OCI-LY1 (cell line): ENCODE measurements at regions not wholly inside any gene's neighbourhood (a gene's known extent, or its start where the extent isn't known, plus 50 kb on each side); places are given as distances from the start of the nearest gene placed in this dataset.

Experiments
- H2AFZ ChIP-seq: fragments of 200-600 bp; sonication (generic), shearing (Covaris generic); 2 replicates; pipeline ENCODE4 v1.6.0; 2014; ENCODE audit warnings: antibody characterized with exemption, mild to moderate bottlenecking, low read length
- H3F3A ChIP-seq: fragments of 200-600 bp; sonication (generic), shearing (Covaris generic); 2 replicates; pipeline ENCODE4 v1.6.0; 2014; ENCODE audit warnings: mild to moderate bottlenecking, antibody characterized with exemption, low read length, moderate library complexity; ENCODE audit not compliant: insufficient read depth
- H3K27ac ChIP-seq: fragments of 200-600 bp; sonication (generic); 2 replicates; pipeline ENCODE4 v1.5.1; 2014; ENCODE audit warnings: low read length, mixed run types, mild to moderate bottlenecking, low read depth; ENCODE audit not compliant: poor library complexity, severe bottlenecking
- H3K27me3 ChIP-seq: fragments of 200-600 bp; sonication (generic); 2 replicates; pipeline ENCODE4 v1.6.0; 2014; ENCODE audit warnings: antibody characterized with exemption, mild to moderate bottlenecking, low read length, moderate library complexity; ENCODE audit not compliant: insufficient read depth
- H3K36me3 ChIP-seq: fragments of 200-600 bp; sonication (generic); 2 replicates; pipeline ENCODE4 v1.6.1; 2014; ENCODE audit warnings: mild to moderate bottlenecking, antibody characterized with exemption, low read length, moderate library complexity, mixed read lengths; ENCODE audit not compliant: insufficient read depth
- H3K4me1 ChIP-seq: fragments of 200-600 bp; sonication (generic); 2 replicates; pipeline ENCODE4 v1.5.1; 2014; ENCODE audit warnings: mild to moderate bottlenecking, low read length, moderate library complexity; ENCODE audit not compliant: insufficient read depth, severe bottlenecking
- H3K4me2 ChIP-seq: fragments of 200-600 bp; sonication (generic), shearing (Covaris generic); 2 replicates; pipeline ENCODE4 v1.6.1; 2014; ENCODE audit warnings: low read length
- H3K4me3 ChIP-seq: fragments of 200-600 bp; sonication (generic); 2 replicates; pipeline ENCODE4 v1.5.1; 2014; ENCODE audit warnings: low read length, low read depth, mild to moderate bottlenecking, mixed read lengths; ENCODE audit not compliant: poor library complexity, severe bottlenecking
- H3K79me2 ChIP-seq: fragments of 200-600 bp; shearing (Covaris generic); 2 replicates; pipeline ENCODE4 v1.6.1; 2016; ENCODE audit warnings: mixed run types, low read length, mixed read lengths; ENCODE audit not compliant: insufficient read depth
- H3K9ac ChIP-seq: fragments of 200-600 bp; sonication (generic), shearing (Covaris generic); 2 replicates; pipeline ENCODE4 v1.6.1; 2014; ENCODE audit warnings: mild to moderate bottlenecking, low read length, mixed read lengths
- H3K9me2 ChIP-seq: fragments of 200-600 bp; sonication (generic), shearing (Covaris generic); 2 replicates; pipeline ENCODE4 v1.6.1; 2014; ENCODE audit warnings: low read depth, mild to moderate bottlenecking, low read length, mixed read lengths
- H3K9me3 ChIP-seq: fragments of 200-600 bp; shearing (Covaris generic); 2 replicates; pipeline ENCODE4 v1.6.1; 2014; ENCODE audit warnings: low read length, mixed read lengths
- H4K20me1 ChIP-seq: fragments of 200-600 bp; sonication (generic), shearing (Covaris generic); 2 replicates; pipeline ENCODE4 v1.6.0; 2016; ENCODE audit warnings: mild to moderate bottlenecking, low read length; ENCODE audit not compliant: insufficient read depth
- CTCF ChIP-seq: fragments of 200-600 bp; sonication (generic), shearing (Covaris generic); IDR thresholded peaks from 2 replicates; pipeline ENCODE4 v1.5.1; 2017; ENCODE audit warnings: mild to moderate bottlenecking, antibody characterized with exemption, low read length, moderate library complexity, mixed read lengths
- EZH2 ChIP-seq: fragments of 200-600 bp; sonication (generic), shearing (Covaris generic); IDR thresholded peaks from 2 replicates; pipeline ENCODE4 v1.8.0; 2017; ENCODE audit warnings: borderline replicate concordance, mixed run types, mild to moderate bottlenecking, antibody characterized with exemption, low read length, moderate library complexity, mixed read lengths

- TF ChIP-seq EZH2 (no peak), CTCF (no peak)
- Histone ChIP-seq H3K27ac (no peak overlapping the region), H3K4me2 (peak overlapping the region; percentile 96), H3K4me1 (peaks cover 13% of the 10 kb centered on the region), H3K79me2 (no peaks in the 10 kb centered on the region), H3K9ac (peak overlapping the region; percentile 46; the same call in 1 of the 2 replicates), H3K36me3 (no peaks in the 10 kb centered on the region), H4K20me1 (no peaks in the 10 kb centered on the region), H3F3A (no peaks in the 10 kb centered on the region), H3K27me3 (peaks cover 5% of the 10 kb centered on the region; the same call in 1 of the 2 replicates), H2AFZ (no peak overlapping the region), H3K9me2 (no peaks in the 10 kb centered on the region), H3K4me3 (peak overlapping the region; percentile 59), H3K9me3 (no peaks in the 10 kb centered on the region)
Observed at GRCh38 chr1:222464841-222465210, 83.1 kb downstream of the HHIPL2 start.

GRCh38 chr1:222463059-222463730, 84.7 kb downstream of the HHIPL2 start:
- Histone ChIP-seq H3K27ac (no peak overlapping the region), H3K9me2 (no peaks in the 10 kb centered on the region), H3K4me1 (peaks cover 13% of the 10 kb centered on the region), H3K79me2 (no peaks in the 10 kb centered on the region), H3K27me3 (peaks cover 5% of the 10 kb centered on the region; the same call in 1 of the 2 replicates), H3K9me3 (no peaks in the 10 kb centered on the region), H3F3A (no peaks in the 10 kb centered on the region), H3K4me3 (no peak overlapping the region), H2AFZ (no peak overlapping the region), H4K20me1 (no peaks in the 10 kb centered on the region), H3K4me2 (no peak overlapping the region), H3K36me3 (no peaks in the 10 kb centered on the region; the same call in 1 of the 2 replicates), H3K9ac (no peak overlapping the region)
- TF ChIP-seq CTCF (no peak), EZH2 (no peak)

- H3K27me3 ChIP-seq = peaks cover 5% of the 10 kb centered on the region; the same call in 1 of the 2 replicates
- H3K4me2 ChIP-seq = no peak overlapping the region
- no peak overlapping the region for H3K9ac ChIP-seq
- H3K79me2 ChIP-seq = no peaks in the 10 kb centered on the region
- H3F3A ChIP-seq = no peaks in the 10 kb centered on the region
- no peaks in the 10 kb centered on the region for H3K9me2 ChIP-seq
- TF ChIP-seq EZH2 = no peak
- no peak for TF ChIP-seq CTCF
- H3K36me3 ChIP-seq = no peaks in the 10 kb centered on the region; the same call in 1 of the 2 replicates
- no peak overlapping the region for H2AFZ ChIP-seq
- no peaks in the 10 kb centered on the region for H4K20me1 ChIP-seq
- no peak overlapping the region for H3K4me3 ChIP-seq
- H3K27ac ChIP-seq = no peak overlapping the region
- no peaks in the 10 kb centered on the region for H3K9me3 ChIP-seq
- peaks cover 13% of the 10 kb centered on the region for H3K4me1 ChIP-seq
Observed at GRCh38 chr1:222462601-222463000, 85.3 kb downstream of the HHIPL2 start.
